Erythroblast (primary cell): ENCODE measurements at regions not wholly inside any gene's neighbourhood (a gene's known extent, or its start where the extent isn't known, plus 50 kb on each side); places are given as distances from the start of the nearest gene placed in this dataset.

Experiments
- GATA1 ChIP-seq: IDR thresholded peaks from 2 replicates; pipeline ENCODE4 v1.6.1; 2011; ENCODE audit warnings: low read depth, mild to moderate bottlenecking, control low read depth, low read length, moderate library complexity
- POLR2A ChIP-seq: IDR thresholded peaks from 2 replicates; pipeline ENCODE4 v1.6.1; 2011; ENCODE audit warnings: mild to moderate bottlenecking, low read length

DNA sequence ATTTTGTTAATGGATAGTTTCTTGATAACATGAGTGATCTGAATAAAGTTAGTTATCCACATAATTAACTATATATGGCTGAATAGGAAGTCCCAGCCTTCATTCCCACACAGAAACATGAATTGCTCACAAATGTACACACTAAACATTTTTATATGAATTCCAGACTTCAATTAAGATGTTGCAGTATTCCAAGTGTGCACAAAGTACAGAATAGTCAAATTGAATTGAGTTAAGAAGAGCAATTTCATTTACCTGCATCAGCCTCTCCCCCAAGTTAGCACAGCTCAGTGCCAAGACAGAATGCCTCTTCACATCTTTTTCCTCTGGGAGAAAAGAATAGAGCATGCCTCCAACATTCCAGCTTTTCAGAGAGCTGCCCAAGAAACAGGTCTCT is 207.0 kb upstream of the SAMSN1 start:
- TF ChIP-seq POLR2A (no peak), GATA1 (no peak)
